ENCODE measurements at regions not wholly inside any gene's neighbourhood (a gene's known extent, or its start where the extent isn't known, plus 50 kb on each side); places are given as distances from the start of the nearest gene placed in this dataset.

DNA sequence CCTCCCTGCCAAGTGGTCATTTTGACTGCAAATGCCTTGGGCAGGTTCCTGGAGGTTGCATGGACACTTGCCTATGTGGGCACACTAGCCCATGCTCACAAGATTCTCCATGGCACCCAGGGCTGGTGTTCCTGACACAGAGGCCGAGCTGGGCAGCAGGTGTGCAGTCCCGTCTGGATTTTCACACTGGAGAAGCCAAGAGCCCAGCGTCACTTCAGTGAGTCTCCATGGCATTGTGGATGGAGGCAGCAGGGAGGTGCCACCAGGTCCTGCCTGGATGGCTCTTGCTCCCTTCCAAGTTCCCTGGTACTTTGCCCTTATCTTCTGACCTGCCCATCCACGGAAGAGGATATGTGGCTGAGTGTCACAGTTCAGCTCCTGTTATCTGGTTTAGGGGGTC is 63.7 kb upstream of the PLCL2 start:
- TF ChIP-seq, protein P1, sequence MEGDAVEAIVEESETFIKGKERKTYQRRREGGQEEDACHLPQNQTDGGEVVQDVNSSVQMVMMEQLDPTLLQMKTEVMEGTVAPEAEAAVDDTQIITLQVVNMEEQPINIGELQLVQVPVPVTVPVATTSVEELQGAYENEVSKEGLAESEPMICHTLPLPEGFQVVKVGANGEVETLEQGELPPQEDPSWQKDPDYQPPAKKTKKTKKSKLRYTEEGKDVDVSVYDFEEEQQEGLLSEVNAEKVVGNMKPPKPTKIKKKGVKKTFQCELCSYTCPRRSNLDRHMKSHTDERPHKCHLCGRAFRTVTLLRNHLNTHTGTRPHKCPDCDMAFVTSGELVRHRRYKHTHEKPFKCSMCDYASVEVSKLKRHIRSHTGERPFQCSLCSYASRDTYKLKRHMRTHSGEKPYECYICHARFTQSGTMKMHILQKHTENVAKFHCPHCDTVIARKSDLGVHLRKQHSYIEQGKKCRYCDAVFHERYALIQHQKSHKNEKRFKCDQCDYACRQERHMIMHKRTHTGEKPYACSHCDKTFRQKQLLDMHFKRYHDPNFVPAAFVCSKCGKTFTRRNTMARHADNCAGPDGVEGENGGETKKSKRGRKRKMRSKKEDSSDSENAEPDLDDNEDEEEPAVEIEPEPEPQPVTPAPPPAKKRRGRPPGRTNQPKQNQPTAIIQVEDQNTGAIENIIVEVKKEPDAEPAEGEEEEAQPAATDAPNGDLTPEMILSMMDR (IDR thresholded peaks at IDR 0.05; ENCODE audit: extremely low read depth in 1 of 2, insufficient read depth in 1 of 2, low read depth in 1 of 2, low read length in 2 of 2), result no peak
- no peak for TF ChIP-seq POLR2A (IDR thresholded peaks at IDR 0.05; ENCODE audit: low read depth, low read length)
- TF ChIP-seq JUN (IDR thresholded peaks at IDR 0.05; ENCODE audit: borderline replicate concordance, insufficient read depth, insufficient read length, low read depth), result no peak
- TF ChIP-seq POLR2AphosphoS5 (IDR thresholded peaks at IDR 0.05; ENCODE audit: insufficient read depth, low read depth, low read length), result no peak
- no peak for TF ChIP-seq GATA2 (IDR thresholded peaks at IDR 0.05; ENCODE audit: insufficient read depth, insufficient read length, low read depth, low read length)
- no peak for TF ChIP-seq EZH2 (IDR thresholded peaks at IDR 0.05; ENCODE audit: borderline replicate concordance, low read depth, low read length, severe bottlenecking)
- no peak for TF ChIP-seq FOS (IDR thresholded peaks at IDR 0.05; ENCODE audit: borderline replicate concordance, insufficient read depth, low read length)
- TF ChIP-seq, protein P2, sequence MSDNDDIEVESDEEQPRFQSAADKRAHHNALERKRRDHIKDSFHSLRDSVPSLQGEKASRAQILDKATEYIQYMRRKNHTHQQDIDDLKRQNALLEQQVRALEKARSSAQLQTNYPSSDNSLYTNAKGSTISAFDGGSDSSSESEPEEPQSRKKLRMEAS (IDR thresholded peaks at IDR 0.05; ENCODE audit: insufficient read depth, insufficient read length), result no peak

Data from endothelial cell of umbilical vein (primary cell).